GM19372 (cell line): ENCODE measurements at regions not wholly inside any gene's neighbourhood (a gene's known extent, or its start where the extent isn't known, plus 50 kb on each side); places are given as distances from the start of the nearest gene placed in this dataset.

Experiments
- ATAC-seq: cut with Tn5 transposase; IDR thresholded peaks from one replicate; pipeline ENCODE4 v1.9.1; 2021; ENCODE audit warnings: mild to moderate bottlenecking, low read depth, moderate library complexity; ENCODE audit not compliant: unreplicated experiment

DNA sequence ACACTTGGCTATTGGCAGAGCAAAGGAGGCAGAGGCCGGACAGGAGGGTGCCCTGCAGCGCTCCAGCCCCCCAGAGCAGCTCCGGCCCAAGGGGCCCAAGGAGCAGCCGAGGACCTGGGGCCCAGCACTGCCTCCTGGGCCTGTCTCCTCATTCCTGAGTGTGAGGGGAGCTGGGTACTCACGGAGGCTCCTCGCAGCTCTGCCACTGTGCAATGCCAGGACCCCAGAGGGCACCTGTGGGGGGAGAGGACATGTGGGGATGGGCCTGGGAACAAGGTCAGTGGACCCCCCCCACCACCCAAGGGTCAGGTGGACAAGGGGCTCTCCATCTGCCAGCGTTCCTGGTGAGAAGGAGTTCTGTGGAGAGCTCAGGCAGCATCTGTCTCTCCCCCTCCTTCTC is 192.6 kb upstream of the PPP1R26 start:
- no peak for ATAC-seq

DNA sequence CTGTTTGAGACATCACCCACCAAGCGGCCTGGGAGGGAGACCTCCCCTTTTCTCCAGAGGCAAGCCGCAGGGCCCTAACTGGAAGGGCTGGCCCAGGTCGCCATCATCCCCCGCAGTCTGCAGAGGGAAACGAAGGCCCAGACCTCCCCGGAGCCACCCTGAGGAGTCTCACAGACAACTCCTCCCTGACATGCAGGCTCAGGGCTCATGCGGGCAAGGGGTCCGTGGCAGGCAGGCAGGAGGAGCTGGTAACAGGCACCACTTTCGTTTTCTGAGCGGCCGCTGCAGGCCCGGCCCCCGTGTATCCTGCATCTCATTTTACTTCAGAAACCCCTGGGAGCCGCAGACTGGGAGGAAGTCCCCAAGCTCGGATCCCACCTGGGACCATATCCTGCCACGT is 192.0 kb upstream of the PPP1R26 start:
- ATAC-seq: no peak

- ATAC-seq: no peak
These were observed 191.5 kb upstream of the PPP1R26 start for GRCh38 chr9:135288054-135288453.

DNA sequence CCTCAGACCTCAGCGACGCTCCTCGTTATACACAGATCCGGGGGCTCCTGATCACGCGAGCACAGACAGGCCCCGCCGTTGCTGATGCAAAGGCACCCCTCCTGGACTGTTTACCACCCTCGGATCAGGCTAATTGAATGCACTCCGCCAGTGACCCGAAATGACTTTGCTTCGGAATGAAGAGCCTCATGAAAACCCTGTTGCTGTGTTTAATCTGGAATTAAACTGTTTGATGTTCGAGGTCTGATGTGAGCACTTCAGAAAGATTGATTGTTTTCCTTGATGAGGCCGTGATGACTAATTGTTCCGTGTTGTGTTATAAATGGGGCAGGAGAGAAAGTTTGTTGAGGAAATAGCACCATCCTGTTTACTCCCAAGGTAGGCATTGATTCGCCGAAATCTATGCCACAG is 190.5 kb upstream of the PPP1R26 start:
- no peak for ATAC-seq

DNA sequence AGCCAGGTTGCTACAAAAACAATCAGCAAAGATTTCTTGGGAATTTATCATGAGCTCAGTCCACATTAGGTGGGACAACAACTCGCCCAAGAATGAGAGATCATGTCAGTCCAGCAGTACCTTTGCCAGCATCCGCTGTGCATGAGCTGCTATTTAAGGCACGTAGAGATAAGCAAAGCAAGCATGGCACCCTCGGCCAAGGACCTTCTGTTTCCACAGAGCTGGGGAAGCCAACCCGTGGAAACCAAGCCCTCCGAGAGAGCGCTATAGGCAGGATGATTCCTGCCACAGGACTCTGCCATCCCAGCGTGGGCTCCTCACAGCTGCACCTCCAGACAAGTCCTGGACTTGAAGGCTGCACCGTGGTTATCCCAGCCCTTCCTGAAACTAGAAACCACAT is 189.5 kb upstream of the PPP1R26 start:
- no peak for ATAC-seq

GRCh38 chr9:135290566-135290965 is 189.0 kb upstream of the PPP1R26 start:
- no peak for ATAC-seq

DNA sequence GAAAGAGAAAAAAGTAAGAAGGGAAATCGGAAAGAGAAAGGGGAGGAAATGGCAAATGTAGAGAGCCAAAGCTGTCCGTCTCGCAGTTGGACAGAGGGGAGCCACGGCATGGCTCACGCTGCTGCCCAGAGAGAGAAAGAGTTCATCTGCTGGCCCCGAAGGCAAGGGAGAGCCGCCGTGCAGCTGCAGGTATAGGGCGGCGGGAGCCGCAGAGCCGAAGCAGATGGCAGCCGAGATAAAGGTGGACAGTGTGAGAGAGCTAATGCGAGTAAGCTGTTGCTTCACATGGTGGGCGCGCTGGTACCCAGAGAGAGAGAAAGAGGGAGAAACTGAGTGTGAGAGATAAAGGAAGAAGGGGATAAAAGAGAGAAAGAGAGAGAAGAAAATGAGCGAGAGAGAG is 188.4 kb upstream of the PPP1R26 start:
- no peak for ATAC-seq

GRCh38 chr9:135294836-135295235 is 184.7 kb upstream of the PPP1R26 start:
- ATAC-seq: no peak

GRCh38 chr9:135295551-135296300 is 183.9 kb upstream of the PPP1R26 start:
- no peak for ATAC-seq

DNA sequence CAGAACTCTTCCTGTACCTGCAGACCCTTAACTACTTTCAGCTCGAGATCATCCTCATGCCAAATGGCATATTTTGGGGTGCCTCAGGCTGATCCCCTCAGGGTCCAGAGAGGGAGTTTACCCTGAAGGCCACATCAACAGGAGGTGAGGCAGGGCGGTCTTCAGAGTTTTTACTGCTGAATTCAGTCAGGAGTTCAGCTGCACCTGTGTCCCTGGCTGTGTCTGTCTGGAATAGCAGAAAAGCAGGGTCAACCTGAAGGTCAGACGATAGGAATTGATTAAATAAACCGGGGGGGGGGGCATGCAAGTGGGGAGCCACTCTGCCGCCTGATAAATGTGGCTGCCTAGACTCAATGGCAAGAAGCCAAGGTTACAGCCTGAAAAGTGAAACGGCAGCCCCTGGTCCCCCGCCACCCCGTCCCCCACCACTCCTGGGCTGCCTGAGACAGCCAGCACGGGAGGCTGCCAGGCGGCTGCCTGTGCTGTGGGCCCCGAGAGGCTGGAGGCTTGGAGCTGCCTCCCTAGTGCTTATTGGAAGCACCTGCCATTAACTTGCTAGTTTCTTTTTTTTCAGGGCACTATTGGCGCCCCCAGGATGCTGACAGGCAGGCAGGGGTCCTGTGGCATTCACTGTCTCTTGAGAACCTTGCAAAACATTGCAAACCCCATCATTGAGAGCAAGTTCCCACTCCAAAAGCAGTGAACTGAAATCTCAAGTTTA is 182.7 kb upstream of the PPP1R26 start:
- no peak for ATAC-seq

- ATAC-seq: no peak
These were observed 182.0 kb upstream of the PPP1R26 start for GRCh38 chr9:135297456-135298075.

- ATAC-seq: no peak
These were observed 180.4 kb upstream of the PPP1R26 start for GRCh38 chr9:135299239-135299590.

DNA sequence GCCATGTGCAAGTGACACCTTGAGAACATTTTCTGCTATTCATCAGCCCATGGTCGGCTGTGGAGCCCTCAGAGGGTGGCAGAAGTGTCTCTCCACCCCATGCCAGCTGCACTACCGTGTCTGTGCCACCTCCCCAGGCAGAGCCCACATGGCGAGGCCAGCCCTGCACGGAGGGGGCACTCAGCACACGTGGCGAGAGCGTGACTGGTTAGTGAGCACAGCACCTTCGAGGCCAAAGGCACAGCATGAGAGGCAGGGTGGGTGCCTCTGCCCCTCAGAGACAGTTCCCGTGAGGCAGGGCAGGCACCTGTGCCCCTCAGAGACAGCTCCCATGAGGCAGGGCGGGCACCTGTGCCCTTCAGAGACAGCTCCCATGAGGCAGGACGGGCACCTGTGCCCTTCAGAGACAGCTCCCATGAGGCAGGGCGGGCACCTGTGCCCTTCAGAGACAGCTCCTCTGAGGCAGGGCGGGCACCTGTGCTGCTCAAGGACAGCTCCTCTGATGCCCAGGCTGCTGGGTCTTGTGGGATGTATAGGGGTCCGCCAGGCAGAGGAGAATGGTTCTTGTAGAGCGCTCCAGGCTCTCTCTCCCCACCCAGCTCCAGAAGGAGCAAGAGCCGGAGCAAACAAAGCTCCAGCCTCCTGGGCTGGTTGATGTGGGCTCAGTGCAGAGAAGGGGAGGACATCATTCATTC is 179.8 kb upstream of the PPP1R26 start:
- ATAC-seq: no peak

DNA sequence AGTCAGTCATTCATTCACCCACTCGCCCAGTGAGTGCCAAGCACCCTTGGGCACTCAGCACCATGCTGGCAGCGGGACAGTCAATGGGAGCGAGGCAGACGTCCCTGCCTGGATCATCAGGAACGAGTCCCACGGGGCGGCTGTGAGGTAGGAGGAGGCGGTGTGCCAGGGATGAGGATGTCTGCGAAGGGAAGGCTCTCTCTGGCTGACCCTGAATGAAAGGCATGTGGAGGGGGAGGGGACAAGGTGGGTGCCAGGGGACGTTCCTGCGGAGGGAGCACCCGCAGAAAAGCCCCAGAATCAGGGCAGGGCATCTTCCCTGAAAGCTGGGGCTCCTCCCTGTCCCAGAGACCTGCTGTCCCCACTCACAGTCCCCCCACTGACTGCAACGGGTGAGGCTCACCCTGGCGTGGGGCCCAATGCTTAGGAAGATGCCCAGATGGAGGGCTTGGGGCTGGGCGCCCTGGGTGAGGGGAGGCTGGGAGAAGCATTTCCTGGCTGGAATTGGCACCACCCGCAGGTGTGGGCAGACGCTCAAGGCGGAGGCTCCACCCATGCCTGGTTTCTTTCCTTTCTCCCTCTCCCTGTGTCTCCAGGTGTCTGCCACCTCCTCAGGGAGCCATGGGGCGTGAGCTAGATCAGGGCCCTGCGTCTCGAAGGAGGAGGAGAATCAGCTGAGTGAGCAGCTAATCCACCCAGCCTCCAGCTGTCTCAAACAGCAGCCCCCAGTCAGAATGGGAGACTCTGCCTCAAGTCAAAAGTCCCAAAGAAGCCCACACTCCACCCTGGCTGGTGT is 179.0 kb upstream of the PPP1R26 start:
- ATAC-seq: no peak

DNA sequence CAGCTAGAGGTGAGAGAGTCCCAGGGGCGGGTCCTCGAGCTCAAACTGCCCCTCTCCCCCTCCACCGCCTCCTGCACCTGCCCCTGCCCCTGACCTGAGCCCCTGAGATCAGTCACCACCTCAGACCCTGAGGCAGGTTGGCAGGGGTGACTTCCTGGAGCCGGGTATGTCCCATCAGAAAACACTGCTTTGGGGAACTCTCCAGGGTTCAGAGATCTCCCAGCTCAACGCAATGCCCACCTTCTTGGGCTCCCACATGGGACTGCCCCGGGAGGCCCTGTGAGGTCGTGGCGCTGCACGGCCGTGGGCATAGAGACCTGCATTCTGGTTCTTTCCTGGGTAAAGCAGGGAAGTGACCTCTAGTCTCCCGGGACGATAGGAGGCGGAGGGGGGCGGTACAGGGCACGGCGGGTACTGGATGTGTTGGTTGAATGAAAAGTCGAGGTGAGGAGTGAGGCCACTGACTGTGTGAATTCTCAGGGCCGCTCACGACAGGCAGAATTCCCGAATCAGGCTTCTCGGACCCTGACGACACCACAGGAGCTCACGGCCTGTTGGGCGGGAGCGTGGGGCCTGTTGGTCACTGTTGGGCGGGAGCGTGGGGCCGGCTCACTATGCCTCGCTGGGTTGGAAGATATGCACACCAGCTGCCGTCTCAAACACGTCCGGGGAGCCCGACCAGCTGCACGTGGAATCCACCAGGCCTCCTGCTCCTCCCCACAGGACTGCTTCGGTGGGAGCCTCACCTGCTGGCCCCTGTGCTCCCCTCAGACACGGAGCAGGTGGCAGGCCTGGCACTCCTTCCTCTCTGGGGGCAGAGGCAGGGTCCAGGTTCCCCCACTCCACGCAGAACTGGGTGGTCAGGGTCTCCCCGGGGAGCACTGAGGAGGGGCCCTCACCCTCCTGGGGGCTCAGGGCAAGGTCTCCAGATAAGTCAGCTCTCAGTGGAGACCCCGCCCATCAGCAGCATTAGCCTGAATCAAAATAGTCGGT is 178.0 kb upstream of the PPP1R26 start:
- no peak for ATAC-seq

DNA sequence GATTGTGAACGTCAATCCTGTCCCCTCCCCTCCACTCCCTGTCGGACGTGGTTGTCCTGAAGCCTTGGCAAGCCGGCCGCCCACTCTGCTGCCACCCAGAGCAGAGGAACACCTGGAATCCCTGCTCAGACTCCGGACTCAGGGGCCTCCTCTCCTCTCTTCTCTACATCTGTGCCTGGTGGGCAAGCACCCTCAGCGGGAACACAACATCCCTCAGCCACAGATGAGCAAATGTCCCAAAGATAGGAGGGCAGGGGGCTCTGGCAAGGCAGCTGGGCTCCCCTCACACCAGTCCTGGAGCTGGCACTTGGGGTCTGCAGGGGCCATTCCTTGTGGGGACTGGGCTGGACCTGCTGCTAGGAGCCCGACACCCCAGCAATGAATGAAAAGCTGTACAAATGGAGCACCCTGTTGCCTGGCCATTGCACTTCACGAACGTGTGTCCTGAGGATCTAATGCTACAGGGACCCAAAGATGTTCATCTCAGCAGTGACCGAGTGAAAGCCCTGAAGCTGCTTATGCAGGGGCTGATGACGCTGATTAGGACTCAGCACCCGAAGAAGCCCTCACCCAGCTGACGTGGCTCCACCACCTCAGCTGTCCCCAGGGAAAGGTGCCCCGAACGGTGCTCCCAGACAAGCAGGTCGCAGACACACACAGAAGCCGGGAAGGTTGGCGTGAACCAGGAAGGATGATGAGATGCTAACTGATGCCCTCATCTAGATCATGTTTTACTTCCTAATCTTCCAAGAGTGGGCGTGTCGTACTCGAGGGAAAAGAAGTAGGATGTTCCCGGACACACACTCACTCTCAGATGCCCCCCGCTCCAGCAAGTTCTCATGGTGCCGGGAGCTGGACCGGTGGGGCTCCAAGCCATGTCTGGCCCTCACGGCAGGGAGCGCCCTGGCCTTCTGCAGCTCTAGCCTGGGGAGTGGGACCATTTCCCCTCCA is 177.0 kb upstream of the PPP1R26 start:
- no peak for ATAC-seq

- ATAC-seq: no peak
These were observed 176.3 kb upstream of the PPP1R26 start for GRCh38 chr9:135303280-135303647.

DNA sequence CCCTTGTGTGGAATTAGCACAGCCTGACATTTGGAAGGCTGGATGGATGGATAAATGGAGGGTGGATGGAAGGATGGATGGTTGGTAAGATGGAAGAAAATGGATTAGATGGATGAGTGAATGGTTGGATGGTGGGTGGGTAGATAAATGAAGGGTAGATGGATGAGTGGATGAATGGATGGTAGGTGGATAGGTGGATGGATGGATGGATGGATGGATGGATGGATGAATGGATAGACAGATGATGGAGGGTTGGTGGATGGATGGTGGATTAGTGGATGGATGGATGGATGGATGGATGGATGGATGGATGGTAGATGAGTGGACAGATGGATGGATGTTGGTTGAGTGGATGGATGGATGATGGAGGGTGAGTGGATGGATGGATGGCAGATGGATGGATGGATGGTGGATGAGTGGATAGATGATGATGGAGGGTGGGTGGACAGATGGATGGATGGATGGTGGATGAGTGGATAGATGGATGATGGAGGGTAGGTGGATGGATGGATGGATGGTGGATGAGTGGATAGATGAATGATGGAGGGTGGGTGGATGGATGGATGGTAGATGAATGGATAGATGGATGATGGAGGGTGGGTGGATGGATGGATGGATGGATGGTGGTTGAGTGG is 175.6 kb upstream of the PPP1R26 start:
- no peak for ATAC-seq
